ENCODE measurements at regions not wholly inside any gene's neighbourhood (a gene's known extent, or its start where the extent isn't known, plus 50 kb on each side); places are given as distances from the start of the nearest gene placed in this dataset.

DNA sequence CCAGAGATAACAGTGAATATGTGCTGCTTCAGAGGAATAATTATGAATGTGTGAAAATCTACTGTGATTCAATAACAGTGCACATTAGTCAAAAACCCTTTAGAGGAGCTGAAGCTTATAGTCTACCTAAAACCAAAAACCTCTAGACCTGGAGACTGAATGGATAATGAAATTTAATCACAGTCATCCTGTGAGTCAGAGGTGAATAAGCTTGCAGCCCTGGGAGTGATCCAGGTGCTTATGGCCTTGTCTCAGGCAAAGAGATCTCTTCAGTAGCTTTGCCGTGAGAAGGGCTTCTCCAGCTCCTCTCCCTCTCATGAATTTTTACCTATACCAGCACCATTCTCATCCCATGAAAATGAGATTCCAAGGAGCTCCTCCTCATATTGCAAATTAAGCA lies 81.3 kb upstream of the RGS4 start:
- Histone ChIP-seq H3K4me1 (ENCODE audit: control insufficient read depth, insufficient read depth, low read length, poor library complexity, severe bottlenecking) (no peaks in the 10 kb centered on the region), H3K27ac (ENCODE audit: insufficient read depth, low read length, poor library complexity, severe bottlenecking) (no peak overlapping the region), H3K36me3 (ENCODE audit: control insufficient read depth, insufficient read depth, low read length) (no peaks in the 10 kb centered on the region), H3K27me3 (replicated peaks; ENCODE audit: control insufficient read depth, insufficient read depth, low read length, poor library complexity, severe bottlenecking) (no peaks in the 10 kb centered on the region), H3K4me3 (ENCODE audit: insufficient read depth, low read depth, low read length, poor library complexity, severe bottlenecking) (no peak overlapping the region), H3K9me3 (ENCODE audit: control insufficient read depth, low read length) (no peaks in the 10 kb centered on the region)
- DNase-seq: no peak

DNA sequence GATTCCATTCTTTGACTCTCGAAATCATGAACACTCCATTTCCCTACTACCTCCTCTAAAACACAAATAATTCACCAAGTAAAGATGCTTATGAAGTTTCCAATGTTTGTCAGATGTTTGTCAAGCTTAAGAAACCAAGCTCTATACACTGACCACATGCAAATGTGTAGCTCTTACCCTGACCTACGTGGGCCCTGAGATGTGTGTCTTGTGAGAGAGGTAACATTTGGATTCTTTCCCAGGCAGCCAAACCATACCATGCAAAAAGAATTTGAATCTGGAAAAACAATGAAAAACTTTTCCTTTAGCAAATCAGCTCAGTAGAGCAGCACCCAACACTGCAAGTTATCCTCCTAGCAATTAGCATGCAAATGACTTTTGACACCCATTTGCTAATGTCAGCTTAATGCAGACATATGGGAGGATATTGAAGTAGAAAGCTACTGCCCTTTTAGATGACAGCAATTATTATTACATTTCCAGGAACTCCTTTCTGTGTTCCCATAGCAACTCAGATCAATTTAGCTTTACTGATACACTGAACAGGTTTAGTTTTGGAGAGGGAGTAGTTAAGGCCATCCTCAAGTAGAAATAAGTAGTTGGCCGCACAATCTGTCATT lies 83.2 kb upstream of the RGS4 start:
- no peaks in the 10 kb centered on the region for H3K36me3 ChIP-seq (ENCODE audit: control insufficient read depth, insufficient read depth, low read length)
- H3K27me3 ChIP-seq (replicated peaks; ENCODE audit: control insufficient read depth, insufficient read depth, low read length, poor library complexity, severe bottlenecking): no peaks in the 10 kb centered on the region
- H3K27ac ChIP-seq (ENCODE audit: insufficient read depth, low read length, poor library complexity, severe bottlenecking): no peak overlapping the region
- H3K4me3 ChIP-seq (ENCODE audit: insufficient read depth, low read depth, low read length, poor library complexity, severe bottlenecking): no peak overlapping the region
- no peak for DNase-seq
- no peaks in the 10 kb centered on the region for H3K4me1 ChIP-seq (ENCODE audit: control insufficient read depth, insufficient read depth, low read length, poor library complexity, severe bottlenecking)
- H3K9me3 ChIP-seq (ENCODE audit: control insufficient read depth, low read length): no peaks in the 10 kb centered on the region

DNA sequence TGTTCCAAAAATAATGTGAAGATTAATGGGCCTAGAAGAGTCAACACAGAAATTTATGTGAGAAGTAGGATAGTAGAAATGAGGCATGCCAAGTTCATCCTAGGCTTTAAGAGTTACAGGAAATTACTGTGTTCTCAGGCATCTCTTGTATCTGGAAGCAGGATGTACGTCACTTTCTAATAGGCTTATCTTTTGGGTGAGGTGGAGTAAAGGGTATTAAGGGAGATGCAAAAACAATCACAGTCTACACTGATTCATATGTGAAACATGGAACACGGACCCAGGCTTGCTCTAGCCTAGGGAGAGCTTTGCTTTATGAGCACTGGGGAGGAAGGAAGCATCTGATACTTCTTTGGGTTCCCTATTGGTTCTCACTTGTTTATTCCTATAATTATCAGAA lies 84.5 kb upstream of the RGS4 start:
- no peaks in the 10 kb centered on the region for H3K9me3 ChIP-seq (ENCODE audit: control insufficient read depth, low read length)
- H3K27ac ChIP-seq (ENCODE audit: insufficient read depth, low read length, poor library complexity, severe bottlenecking): no peak overlapping the region
- no peak for DNase-seq
- no peak overlapping the region for H3K4me3 ChIP-seq (ENCODE audit: insufficient read depth, low read depth, low read length, poor library complexity, severe bottlenecking)
- H3K27me3 ChIP-seq (replicated peaks; ENCODE audit: control insufficient read depth, insufficient read depth, low read length, poor library complexity, severe bottlenecking): no peaks in the 10 kb centered on the region
- no peaks in the 10 kb centered on the region for H3K4me1 ChIP-seq (ENCODE audit: control insufficient read depth, insufficient read depth, low read length, poor library complexity, severe bottlenecking)
- no peaks in the 10 kb centered on the region for H3K36me3 ChIP-seq (ENCODE audit: control insufficient read depth, insufficient read depth, low read length)

- no peaks in the 10 kb centered on the region for H3K4me1 ChIP-seq (ENCODE audit: control insufficient read depth, insufficient read depth, low read length, poor library complexity, severe bottlenecking)
- no peaks in the 10 kb centered on the region for H3K9me3 ChIP-seq (ENCODE audit: control insufficient read depth, low read length)
- DNase-seq: no peak
- no peak overlapping the region for H3K4me3 ChIP-seq (ENCODE audit: insufficient read depth, low read depth, low read length, poor library complexity, severe bottlenecking)
- no peak overlapping the region for H3K27ac ChIP-seq (ENCODE audit: insufficient read depth, low read length, poor library complexity, severe bottlenecking)
- no peaks in the 10 kb centered on the region for H3K27me3 ChIP-seq (replicated peaks; ENCODE audit: control insufficient read depth, insufficient read depth, low read length, poor library complexity, severe bottlenecking)
- H3K36me3 ChIP-seq (ENCODE audit: control insufficient read depth, insufficient read depth, low read length): no peaks in the 10 kb centered on the region
Measured at GRCh38 chr1:162983671-162984425, 85.3 kb upstream of the RGS4 start.

DNA sequence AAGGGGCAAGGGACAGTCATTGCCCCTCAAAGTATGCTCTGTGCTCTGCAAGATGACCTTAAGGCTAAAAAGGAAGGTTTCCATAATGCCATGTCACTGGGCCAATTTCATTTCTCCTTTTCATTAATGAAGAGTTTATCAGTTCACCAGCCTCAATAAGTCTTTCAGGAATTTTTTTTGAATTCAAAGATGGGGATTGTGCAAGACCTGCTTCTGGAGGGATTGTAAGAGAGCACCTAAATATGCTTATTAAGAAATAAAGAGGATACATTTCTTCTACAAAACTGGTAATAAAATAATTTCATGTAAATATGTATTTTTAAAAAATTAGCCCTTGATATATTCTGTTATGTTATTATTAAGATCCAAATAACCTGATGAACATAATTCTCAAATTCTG lies 86.8 kb upstream of the RGS4 start:
- Histone ChIP-seq H3K27ac (ENCODE audit: insufficient read depth, low read length, poor library complexity, severe bottlenecking) (no peak overlapping the region), H3K27me3 (replicated peaks; ENCODE audit: control insufficient read depth, insufficient read depth, low read length, poor library complexity, severe bottlenecking) (no peaks in the 10 kb centered on the region), H3K4me1 (ENCODE audit: control insufficient read depth, insufficient read depth, low read length, poor library complexity, severe bottlenecking) (no peaks in the 10 kb centered on the region), H3K9me3 (ENCODE audit: control insufficient read depth, low read length) (no peaks in the 10 kb centered on the region), H3K4me3 (ENCODE audit: insufficient read depth, low read depth, low read length, poor library complexity, severe bottlenecking) (no peak overlapping the region), H3K36me3 (ENCODE audit: control insufficient read depth, insufficient read depth, low read length) (no peaks in the 10 kb centered on the region)
- no peak for DNase-seq

DNA sequence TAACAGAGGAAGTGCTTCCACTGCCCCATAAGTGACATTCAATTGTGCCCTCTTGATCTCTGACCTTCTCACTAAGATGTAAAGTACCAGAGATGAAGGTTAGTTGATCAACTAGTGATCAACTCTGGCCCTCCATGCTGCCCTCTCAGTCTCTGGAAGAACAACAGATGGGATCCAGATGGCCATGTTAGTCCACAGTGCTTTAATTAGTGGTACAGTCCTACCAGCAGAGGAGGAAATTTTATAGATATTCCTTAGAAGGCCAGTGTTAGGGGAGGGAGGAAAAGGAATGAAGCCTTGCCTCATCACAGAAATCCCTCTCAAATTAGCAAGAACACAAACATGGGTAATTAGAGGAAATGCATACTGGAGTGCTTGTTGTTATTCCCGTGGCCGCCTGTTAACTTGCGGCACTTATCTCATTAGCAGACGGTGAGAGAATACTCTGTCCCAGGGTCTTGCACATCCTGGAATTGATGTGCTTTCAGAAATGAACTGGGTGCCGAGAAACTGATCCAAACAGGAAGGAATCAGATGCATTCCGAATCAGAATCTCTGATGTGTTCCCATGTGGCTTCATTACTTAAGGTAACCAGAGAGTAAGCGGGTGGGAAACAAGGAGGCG lies 91.1 kb upstream of the RGS4 start:
- no peak for DNase-seq

GRCh38 chr1:162976628-162977027 lies 92.5 kb upstream of the RGS4 start:
- no peaks in the 10 kb centered on the region for H3K27me3 ChIP-seq (replicated peaks; ENCODE audit: control insufficient read depth, insufficient read depth, low read length, poor library complexity, severe bottlenecking)
- H3K36me3 ChIP-seq (ENCODE audit: control insufficient read depth, insufficient read depth, low read length): no peaks in the 10 kb centered on the region
- DNase-seq: peak in 1 of 3 donors; percentile 0
- H3K4me1 ChIP-seq (ENCODE audit: control insufficient read depth, insufficient read depth, low read length, poor library complexity, severe bottlenecking): no peaks in the 10 kb centered on the region
- no peak overlapping the region for H3K27ac ChIP-seq (ENCODE audit: insufficient read depth, low read length, poor library complexity, severe bottlenecking)
- H3K9me3 ChIP-seq (ENCODE audit: control insufficient read depth, low read length): no peaks in the 10 kb centered on the region
- H3K4me3 ChIP-seq (ENCODE audit: insufficient read depth, low read depth, low read length, poor library complexity, severe bottlenecking): no peak overlapping the region

More for the DNA sequence above, 91.1 kb upstream of the RGS4 start:
- no peak overlapping the region for H3K4me3 ChIP-seq (ENCODE audit: insufficient read depth, low read depth, low read length, poor library complexity, severe bottlenecking)
- no peaks in the 10 kb centered on the region for H3K27me3 ChIP-seq (replicated peaks; ENCODE audit: control insufficient read depth, insufficient read depth, low read length, poor library complexity, severe bottlenecking)
- no peaks in the 10 kb centered on the region for H3K9me3 ChIP-seq (ENCODE audit: control insufficient read depth, low read length)
- no peaks in the 10 kb centered on the region for H3K36me3 ChIP-seq (ENCODE audit: control insufficient read depth, insufficient read depth, low read length)
- H3K4me1 ChIP-seq (ENCODE audit: control insufficient read depth, insufficient read depth, low read length, poor library complexity, severe bottlenecking): no peaks in the 10 kb centered on the region
- H3K27ac ChIP-seq (ENCODE audit: insufficient read depth, low read length, poor library complexity, severe bottlenecking): no peak overlapping the region

DNA sequence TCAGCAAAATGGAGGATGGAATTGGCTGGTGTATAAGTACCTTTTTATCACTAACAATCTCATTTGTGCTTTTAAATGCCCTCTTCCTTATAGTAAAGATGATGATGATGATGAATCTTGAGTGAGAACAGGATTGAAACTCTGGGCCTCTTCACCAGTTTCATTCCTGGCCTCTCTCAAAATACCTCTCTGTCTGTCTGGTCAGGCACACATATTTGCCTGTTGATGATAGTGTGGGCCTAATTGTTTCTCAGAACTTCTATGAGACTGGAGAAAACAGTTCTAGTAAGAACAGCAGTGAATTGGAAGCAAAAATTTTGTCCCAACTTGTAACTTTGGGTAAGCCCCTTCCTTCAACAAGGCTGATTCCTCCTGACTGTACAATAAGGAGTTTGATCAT lies 94.4 kb upstream of the RGS4 start:
- no peak for DNase-seq
- H3K27ac ChIP-seq (ENCODE audit: insufficient read depth, low read length, poor library complexity, severe bottlenecking): no peak overlapping the region

GRCh38 chr1:162973381-162973795 lies 95.8 kb upstream of the RGS4 start:
- Histone ChIP-seq H3K9me3 (ENCODE audit: control insufficient read depth, low read length) (no peaks in the 10 kb centered on the region), H3K36me3 (ENCODE audit: control insufficient read depth, insufficient read depth, low read length) (no peaks in the 10 kb centered on the region), H3K4me1 (ENCODE audit: control insufficient read depth, insufficient read depth, low read length, poor library complexity, severe bottlenecking) (no peaks in the 10 kb centered on the region), H3K4me3 (ENCODE audit: insufficient read depth, low read depth, low read length, poor library complexity, severe bottlenecking) (no peak overlapping the region), H3K27me3 (replicated peaks; ENCODE audit: control insufficient read depth, insufficient read depth, low read length, poor library complexity, severe bottlenecking) (no peaks in the 10 kb centered on the region), H3K27ac (ENCODE audit: insufficient read depth, low read length, poor library complexity, severe bottlenecking) (no peak overlapping the region)
- DNase-seq: no peak

More for the DNA sequence above, 94.4 kb upstream of the RGS4 start:
- Histone ChIP-seq H3K4me3 (ENCODE audit: insufficient read depth, low read depth, low read length, poor library complexity, severe bottlenecking) (no peak overlapping the region), H3K9me3 (ENCODE audit: control insufficient read depth, low read length) (no peaks in the 10 kb centered on the region), H3K4me1 (ENCODE audit: control insufficient read depth, insufficient read depth, low read length, poor library complexity, severe bottlenecking) (no peaks in the 10 kb centered on the region), H3K36me3 (ENCODE audit: control insufficient read depth, insufficient read depth, low read length) (no peaks in the 10 kb centered on the region), H3K27me3 (replicated peaks; ENCODE audit: control insufficient read depth, insufficient read depth, low read length, poor library complexity, severe bottlenecking) (no peaks in the 10 kb centered on the region)

- Histone ChIP-seq H3K27me3 (replicated peaks; ENCODE audit: control insufficient read depth, insufficient read depth, low read length, poor library complexity, severe bottlenecking) (no peaks in the 10 kb centered on the region), H3K4me3 (ENCODE audit: insufficient read depth, low read depth, low read length, poor library complexity, severe bottlenecking) (no peak overlapping the region), H3K36me3 (ENCODE audit: control insufficient read depth, insufficient read depth, low read length) (no peaks in the 10 kb centered on the region), H3K27ac (ENCODE audit: insufficient read depth, low read length, poor library complexity, severe bottlenecking) (no peak overlapping the region), H3K4me1 (ENCODE audit: control insufficient read depth, insufficient read depth, low read length, poor library complexity, severe bottlenecking) (no peaks in the 10 kb centered on the region), H3K9me3 (ENCODE audit: control insufficient read depth, low read length) (no peaks in the 10 kb centered on the region)
- no peak for DNase-seq
Measured at GRCh38 chr1:162972773-162973172, 96.4 kb upstream of the RGS4 start.
